Smooth muscle cell (in vitro differentiated cells): ENCODE measurements at regions not wholly inside any gene's neighbourhood (a gene's known extent, or its start where the extent isn't known, plus 50 kb on each side); places are given as distances from the start of the nearest gene placed in this dataset.

Experiments used
- DNase-seq: peaks from one replicate; lab custom pipeline; 2025; ENCODE audit not compliant: unreplicated experiment; lab: John Stamatoyannopoulos, UW
- H2AFZ ChIP-seq: fragments of 200-600 bp; sonication (generic); 2 replicates; pipeline ENCODE4 v1.6.0; 2016; ENCODE audit warnings: antibody characterized with exemption, low read depth, mild to moderate bottlenecking
- H3F3A ChIP-seq: fragments of 200-600 bp; sonication (generic); 2 replicates; pipeline ENCODE4 v1.6.0; 2017; ENCODE audit warnings: antibody characterized with exemption, low read depth
- H3K27ac ChIP-seq: fragments of 200-600 bp; sonication (generic); 2 replicates; pipeline ENCODE4 v1.5.1; 2016; ENCODE audit warnings: low read depth, mild to moderate bottlenecking
- H3K27me3 ChIP-seq: fragments of 200-600 bp; sonication (generic); 2 replicates; pipeline ENCODE4 v1.6.1; 2016; ENCODE audit warnings: low read depth, mild to moderate bottlenecking
- H3K36me3 ChIP-seq: fragments of 200-600 bp; sonication (generic); 2 replicates; pipeline ENCODE4 v1.5.1; 2016; ENCODE audit warnings: low read depth
- H3K4me1 ChIP-seq: fragments of 200-600 bp; sonication (generic); 2 replicates; pipeline ENCODE4 v1.5.1; 2016; ENCODE audit warnings: low read depth
- H3K4me2 ChIP-seq: fragments of 200-600 bp; sonication (generic); 2 replicates; pipeline ENCODE4 v1.6.0; 2016; ENCODE audit warnings: mild to moderate bottlenecking
- H3K4me3 ChIP-seq: fragments of 200-600 bp; sonication (generic); 2 replicates; pipeline ENCODE4 v1.5.1; 2016; ENCODE audit warnings: mild to moderate bottlenecking
- H3K79me2 ChIP-seq: fragments of 200-600 bp; sonication (generic); 2 replicates; pipeline ENCODE4 v1.6.0; 2016; ENCODE audit warnings: low read depth, mild to moderate bottlenecking
- H3K9ac ChIP-seq: fragments of 200-600 bp; sonication (generic); 2 replicates; pipeline ENCODE4 v1.6.0; 2016; ENCODE audit warnings: low read depth
- H3K9me3 ChIP-seq: fragments of 200-600 bp; sonication (generic); replicated peaks from 2 replicates; pipeline ENCODE4 v1.5.1; 2016; ENCODE audit warnings: low read depth
- H4K20me1 ChIP-seq: fragments of 200-600 bp; sonication (generic); 2 replicates; pipeline ENCODE4 v1.6.0; 2016; ENCODE audit warnings: low read depth
- WGBS: methylation state at CpG from one replicate; pipeline ENCODE4 v1.1.7; 2016; ENCODE audit warnings: low lambda C conversion rate; 5-methylcytosine and 5-hydroxymethylcytosine counted together
- TF ChIP-seq, protein P1 (sequence below): fragments of 200-600 bp; sonication (generic); IDR thresholded peaks from 2 replicates; pipeline ENCODE4 v1.5.1; 2017; ENCODE audit warnings: borderline replicate concordance, mild to moderate bottlenecking, antibody characterized with exemption; ENCODE audit not compliant: insufficient read depth, poor library complexity, severe bottlenecking

DNA sequence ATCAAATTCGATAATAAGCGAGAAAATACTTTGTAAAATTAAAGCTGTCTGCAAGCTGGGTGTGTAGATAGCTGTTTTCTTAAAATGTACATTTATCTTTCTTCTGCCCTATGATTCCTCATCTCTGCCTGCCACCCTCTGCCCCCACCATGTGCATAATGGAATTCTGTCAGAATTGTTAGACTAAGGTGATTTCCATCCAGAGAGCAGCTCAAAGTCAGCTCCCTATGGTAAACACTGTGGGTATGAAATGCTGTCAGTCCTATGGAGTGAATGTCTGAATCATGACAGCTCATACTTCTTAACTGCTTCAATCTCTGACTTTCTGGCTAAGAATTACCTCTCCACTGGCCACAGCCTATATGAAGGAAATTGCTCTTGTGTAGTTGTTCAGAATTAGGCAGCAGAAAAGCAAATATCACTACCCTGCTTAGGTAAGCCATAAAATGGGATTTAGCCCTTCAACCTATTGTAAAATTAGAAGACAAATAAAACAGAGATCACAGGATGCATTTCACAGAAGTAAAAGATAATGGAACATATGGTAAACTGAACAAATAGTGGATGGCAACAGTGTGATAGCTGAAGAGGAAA, 137.7 kb downstream of the CD8B2 start:
- no peaks in the 10 kb centered on the region for H3F3A ChIP-seq
- no peak overlapping the region for H3K9ac ChIP-seq
- H3K9me3 ChIP-seq, result no peaks in the 10 kb centered on the region
- no peak overlapping the region for H3K4me2 ChIP-seq
- no peaks in the 10 kb centered on the region for H4K20me1 ChIP-seq
- H3K36me3 ChIP-seq, result no peaks in the 10 kb centered on the region
- H3K79me2 ChIP-seq, result no peaks in the 10 kb centered on the region
- no peak overlapping the region for H3K4me3 ChIP-seq
- TF ChIP-seq, protein P1, sequence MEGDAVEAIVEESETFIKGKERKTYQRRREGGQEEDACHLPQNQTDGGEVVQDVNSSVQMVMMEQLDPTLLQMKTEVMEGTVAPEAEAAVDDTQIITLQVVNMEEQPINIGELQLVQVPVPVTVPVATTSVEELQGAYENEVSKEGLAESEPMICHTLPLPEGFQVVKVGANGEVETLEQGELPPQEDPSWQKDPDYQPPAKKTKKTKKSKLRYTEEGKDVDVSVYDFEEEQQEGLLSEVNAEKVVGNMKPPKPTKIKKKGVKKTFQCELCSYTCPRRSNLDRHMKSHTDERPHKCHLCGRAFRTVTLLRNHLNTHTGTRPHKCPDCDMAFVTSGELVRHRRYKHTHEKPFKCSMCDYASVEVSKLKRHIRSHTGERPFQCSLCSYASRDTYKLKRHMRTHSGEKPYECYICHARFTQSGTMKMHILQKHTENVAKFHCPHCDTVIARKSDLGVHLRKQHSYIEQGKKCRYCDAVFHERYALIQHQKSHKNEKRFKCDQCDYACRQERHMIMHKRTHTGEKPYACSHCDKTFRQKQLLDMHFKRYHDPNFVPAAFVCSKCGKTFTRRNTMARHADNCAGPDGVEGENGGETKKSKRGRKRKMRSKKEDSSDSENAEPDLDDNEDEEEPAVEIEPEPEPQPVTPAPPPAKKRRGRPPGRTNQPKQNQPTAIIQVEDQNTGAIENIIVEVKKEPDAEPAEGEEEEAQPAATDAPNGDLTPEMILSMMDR, result no peak
- no peak overlapping the region for H3K27ac ChIP-seq
- H3K4me1 ChIP-seq, result no peaks in the 10 kb centered on the region
- no peak overlapping the region for H2AFZ ChIP-seq
- 90% methylated on average over 2 of the region's 2 CpGs for WGBS
- H3K27me3 ChIP-seq, result no peaks in the 10 kb centered on the region
- DNase-seq, result no peak

DNA sequence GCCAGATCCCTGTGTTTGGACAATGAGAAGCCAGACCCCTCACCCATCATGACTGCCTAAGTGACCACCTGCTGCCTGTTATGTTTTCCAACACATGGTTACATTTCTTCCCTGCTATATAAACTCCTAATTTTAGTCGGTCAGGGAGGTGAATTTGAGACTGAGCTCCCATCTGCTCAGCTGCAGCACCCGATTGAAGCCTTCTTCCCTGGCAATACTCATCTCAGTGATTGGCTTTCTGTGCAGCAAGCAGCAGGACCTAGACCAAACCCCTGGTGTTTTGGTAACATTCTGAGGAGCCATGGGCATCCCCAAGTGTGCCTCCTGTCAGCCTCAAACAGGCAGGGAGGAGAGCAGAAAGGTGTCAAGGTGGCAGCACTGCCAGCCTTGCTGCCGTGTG, 141.2 kb downstream of the CD8B2 start:
- H2AFZ ChIP-seq, result no peak overlapping the region
- no peak overlapping the region for H3K27ac ChIP-seq
- no peaks in the 10 kb centered on the region for H3K36me3 ChIP-seq
- H3K79me2 ChIP-seq, result no peaks in the 10 kb centered on the region
- TF ChIP-seq, protein P1, result no peak
- H3K9me3 ChIP-seq, result no peaks in the 10 kb centered on the region
- no peaks in the 10 kb centered on the region for H3K4me1 ChIP-seq
- no peaks in the 10 kb centered on the region for H3F3A ChIP-seq
- H4K20me1 ChIP-seq, result no peaks in the 10 kb centered on the region
- H3K9ac ChIP-seq, result no peak overlapping the region
- DNase-seq, result no peak
- H3K4me3 ChIP-seq, result no peak overlapping the region
- WGBS, result 86% methylated on average over 3 of the region's 3 CpGs
- H3K27me3 ChIP-seq, result no peaks in the 10 kb centered on the region
- H3K4me2 ChIP-seq, result no peak overlapping the region

DNA sequence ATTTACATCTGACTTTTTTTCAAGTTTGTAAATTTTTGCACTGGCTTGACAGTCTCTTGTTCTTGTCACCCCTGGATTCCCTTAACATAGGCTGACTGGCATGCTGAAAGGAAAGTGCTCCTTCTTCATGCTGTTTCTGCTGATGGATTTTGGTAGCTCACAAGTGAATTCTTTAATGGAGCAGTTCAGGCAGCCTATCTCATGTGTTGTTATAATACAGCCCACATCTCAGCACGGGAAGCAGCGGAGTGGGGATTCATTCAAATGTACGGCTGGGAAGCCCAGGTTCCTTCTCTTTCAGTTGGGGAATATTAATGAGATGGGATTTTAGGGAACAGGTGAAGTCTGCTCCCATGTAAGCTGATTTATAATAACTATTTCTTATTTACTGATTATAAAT, 142.8 kb downstream of the CD8B2 start:
- WGBS, result 77% methylated on average over 3 of the region's 3 CpGs
- Histone ChIP-seq H3K4me3 (no peak overlapping the region), H3K36me3 (no peaks in the 10 kb centered on the region), H3K27me3 (no peaks in the 10 kb centered on the region), H3K79me2 (no peaks in the 10 kb centered on the region), H3K9ac (no peak overlapping the region), H3K4me2 (no peak overlapping the region), H3K27ac (no peak overlapping the region), H3F3A (no peaks in the 10 kb centered on the region), H2AFZ (no peak overlapping the region), H3K4me1 (no peaks in the 10 kb centered on the region), H4K20me1 (no peaks in the 10 kb centered on the region), H3K9me3 (no peaks in the 10 kb centered on the region)
- DNase-seq, result no peak
- TF ChIP-seq, protein P1, result no peak

DNA sequence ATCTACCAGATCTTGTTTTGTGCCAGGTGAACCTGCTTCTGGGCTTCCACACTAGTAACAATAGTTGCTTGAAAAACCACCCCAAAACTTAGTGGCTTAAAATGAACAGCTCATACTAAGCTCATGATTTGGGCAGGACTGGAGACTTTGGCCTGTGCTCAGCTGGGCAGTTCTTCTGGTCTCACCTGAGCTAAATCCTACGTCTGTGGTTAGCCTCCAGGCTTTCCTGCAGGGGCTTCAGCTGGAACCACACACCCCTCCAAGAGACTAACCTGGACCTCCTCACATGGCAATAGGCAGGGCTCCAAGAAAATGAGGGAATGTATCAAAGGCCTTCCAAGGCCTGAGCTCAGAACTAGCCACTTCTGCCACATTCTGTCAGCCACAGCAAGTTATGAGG, 144.1 kb downstream of the CD8B2 start:
- Histone ChIP-seq H3K36me3 (no peaks in the 10 kb centered on the region), H3K4me3 (no peak overlapping the region), H3F3A (no peaks in the 10 kb centered on the region), H2AFZ (no peak overlapping the region), H3K79me2 (no peaks in the 10 kb centered on the region), H3K4me2 (no peak overlapping the region), H3K4me1 (no peaks in the 10 kb centered on the region), H3K27ac (no peak overlapping the region), H3K9me3 (no peaks in the 10 kb centered on the region), H3K9ac (no peak overlapping the region), H3K27me3 (no peaks in the 10 kb centered on the region), H4K20me1 (no peaks in the 10 kb centered on the region)
- 84% methylated on average over 1 of the region's 1 CpG for WGBS
- TF ChIP-seq, protein P1, result no peak
- DNase-seq, result no peak
